Pons (tissue), 1 donor: ENCODE measurements at regions not wholly inside any gene's neighbourhood (a gene's known extent, or its start where the extent isn't known, plus 50 kb on each side); places are given as distances from the start of the nearest gene placed in this dataset.
"Not testable (repeated sequence)": the region's sequence is repeated elsewhere in the genome, so short reads cannot be mapped to it uniquely, and the experiment has no call there.

Experiments used
- DNase-seq: peaks from one replicate; pipeline ENCODE4 v3.0.0-alpha.2; 2016; ENCODE audit warnings: low spot score

DNA sequence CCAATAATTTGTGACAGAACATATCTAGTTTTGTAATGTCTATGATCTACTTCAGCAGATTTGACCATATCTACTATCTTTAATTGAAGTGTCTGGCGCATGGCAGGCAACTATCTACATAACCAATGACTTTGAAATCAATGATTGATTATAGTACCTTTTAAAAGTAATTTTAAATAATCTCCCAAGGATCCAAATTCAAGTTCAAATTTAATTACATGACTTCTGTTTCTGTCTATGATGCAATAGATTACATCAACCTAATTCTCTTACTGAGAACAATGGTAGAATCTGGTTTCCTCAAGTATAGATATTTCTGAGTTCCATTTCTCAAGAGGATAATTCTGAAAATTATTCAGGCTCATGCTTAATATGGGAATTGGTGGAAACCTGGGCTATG, 177.4 kb upstream of the IL15 start:
- no peak for DNase-seq

DNA sequence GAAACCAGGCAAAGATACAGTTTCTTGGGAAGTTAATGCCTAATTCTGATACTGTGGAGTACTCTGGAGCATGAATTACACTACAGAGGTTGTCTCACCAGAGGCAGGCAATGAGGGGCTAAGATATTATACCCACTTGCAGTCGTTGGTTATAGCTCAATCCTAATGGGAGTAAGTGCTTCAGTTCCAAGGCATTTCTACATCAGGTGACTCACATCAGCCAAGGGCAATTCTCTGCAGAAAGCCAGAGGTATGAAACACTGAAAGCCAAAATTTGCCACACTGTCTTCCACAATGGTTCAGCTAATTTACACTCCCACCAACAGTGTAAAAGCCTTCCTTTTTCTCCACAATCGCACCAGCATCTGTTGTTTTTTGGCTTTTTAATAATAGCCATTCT, 174.0 kb upstream of the IL15 start:
- DNase-seq, result no peak

DNA sequence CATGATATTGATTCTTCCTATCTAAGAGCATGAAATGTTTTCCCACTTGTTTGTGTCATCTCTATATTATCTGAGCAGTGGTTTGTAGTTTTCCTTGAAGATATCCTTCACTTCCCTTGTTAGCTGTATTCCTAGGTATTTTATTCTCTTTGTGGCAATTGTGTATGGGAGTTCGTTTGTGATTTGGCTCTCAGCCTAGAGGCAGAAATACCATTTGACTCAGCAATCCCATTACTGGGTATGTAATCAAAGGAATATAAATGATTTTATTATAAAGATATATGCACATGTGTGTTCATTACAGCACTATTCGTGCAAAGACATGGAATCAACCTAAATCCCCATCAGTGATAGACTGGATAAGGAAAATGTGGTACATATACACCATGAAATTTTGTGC, 172.7 kb upstream of the IL15 start:
- no peak for DNase-seq

DNA sequence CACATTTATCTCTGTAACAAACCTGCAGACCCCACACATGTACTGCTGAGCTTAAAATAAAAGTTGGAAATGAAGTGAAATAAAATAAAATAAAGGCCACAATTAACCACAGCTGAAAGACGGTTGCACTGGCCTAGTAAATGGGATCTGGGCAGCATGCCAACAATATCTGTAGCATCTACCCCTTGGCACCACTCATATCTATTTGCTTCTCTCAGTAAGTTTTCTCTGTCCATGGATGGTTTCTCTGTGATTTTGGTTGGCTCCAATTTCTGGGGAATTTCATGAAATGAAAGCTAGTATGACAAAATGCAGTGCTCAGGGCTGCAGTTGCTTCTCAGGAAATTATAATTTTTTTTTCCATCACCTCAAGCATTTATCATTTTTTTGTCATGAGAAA, 172.0 kb upstream of the IL15 start:
- no peak for DNase-seq

DNA sequence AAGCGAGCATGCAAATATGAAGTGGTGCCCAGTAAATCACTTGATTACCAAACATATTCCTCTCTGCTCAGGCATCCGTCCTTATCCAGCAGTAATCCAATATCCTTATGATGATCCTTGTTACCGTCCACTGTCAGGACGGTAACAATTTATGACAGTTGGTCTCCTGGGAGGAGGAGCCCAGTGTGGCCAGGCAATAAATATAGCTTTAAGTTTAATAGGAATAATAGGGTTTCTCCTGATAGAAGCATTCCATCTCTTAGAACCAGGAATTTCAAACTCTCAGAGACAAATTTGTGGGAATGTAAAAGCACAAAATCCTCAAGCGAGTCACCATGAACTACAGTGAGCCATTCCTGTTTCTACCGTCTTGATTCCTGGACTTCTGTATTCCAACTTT, 171.2 kb upstream of the IL15 start:
- no peak for DNase-seq

DNA sequence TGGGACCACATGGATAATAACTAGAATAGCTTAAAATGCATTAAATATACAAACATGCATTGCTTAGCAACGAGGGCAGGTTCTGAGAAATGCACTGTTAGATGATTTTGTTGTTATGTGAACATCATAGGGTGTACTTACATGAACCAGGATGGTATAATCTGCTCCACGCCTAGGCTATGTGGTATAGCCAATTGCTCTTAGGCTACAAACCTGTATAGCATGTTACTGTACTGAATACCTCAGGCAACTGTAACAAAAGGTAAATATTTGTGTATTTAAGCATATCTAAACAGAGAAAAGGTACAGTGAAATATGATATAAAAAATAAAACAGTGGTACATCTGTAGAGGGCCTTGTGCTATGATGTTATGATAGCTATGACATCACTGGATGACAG, 169.2 kb upstream of the IL15 start:
- no peak for DNase-seq

DNA sequence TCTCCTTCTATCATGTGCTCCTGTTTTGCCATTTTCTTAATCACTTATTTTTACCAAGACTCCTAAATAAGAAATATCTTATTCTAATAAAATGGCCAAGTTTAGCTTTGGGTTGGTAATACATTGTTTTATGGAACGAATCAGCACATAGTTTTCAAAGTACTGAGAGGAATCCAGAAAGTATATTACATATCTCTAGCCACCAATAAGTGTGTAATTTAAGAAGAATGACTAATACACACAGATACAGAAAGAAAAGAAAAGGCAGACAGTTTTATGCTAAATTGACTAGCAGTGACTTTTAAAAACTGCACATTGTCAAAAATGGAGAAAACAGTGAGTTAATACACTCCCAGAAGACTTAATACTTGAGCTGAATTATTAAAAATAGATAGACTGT, 167.0 kb upstream of the IL15 start:
- DNase-seq, result no peak

DNA sequence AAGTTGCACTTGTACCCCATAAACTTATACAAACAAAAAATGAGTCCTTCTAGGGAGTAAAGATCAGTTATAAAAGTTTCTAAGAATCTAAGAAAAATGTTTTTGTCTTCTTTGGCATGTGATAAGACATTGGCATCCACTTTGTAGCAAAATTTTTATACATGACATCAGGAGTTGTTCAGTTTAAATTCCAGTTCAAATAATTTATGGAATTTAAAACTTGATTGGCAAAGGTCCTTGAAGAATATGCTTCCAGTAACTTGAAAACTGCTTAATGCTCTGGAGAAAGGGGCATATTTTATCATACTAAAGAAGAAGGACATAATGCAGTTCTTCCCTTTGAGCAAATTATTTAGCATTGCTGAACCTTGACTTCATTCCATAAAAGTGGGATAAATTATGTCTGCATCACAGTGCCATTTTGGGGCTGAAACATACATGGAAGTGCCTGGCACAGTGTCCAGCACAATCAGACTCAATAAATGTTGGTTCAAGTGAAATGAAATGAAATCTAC, 163.3 kb upstream of the IL15 start:
- no peak for DNase-seq

DNA sequence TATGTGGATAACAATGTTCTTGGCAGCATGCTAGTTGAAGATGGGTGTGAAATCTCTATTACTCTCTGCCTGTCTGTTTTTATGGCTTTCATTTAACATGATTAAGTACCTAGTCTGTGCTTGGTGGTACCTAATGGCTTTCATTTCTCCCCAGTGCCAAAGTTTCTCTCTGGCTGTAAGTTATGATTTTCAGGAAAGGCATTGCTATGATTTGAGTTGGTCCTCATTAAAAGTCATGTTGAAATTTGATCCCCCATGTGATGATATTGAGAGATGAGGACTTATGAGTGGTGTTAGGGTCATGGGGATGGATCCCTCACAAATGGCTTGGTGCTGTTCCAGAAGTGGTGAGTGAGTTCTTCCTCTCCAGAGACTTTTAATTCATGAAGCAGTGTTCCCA, 162.4 kb upstream of the IL15 start:
- DNase-seq, result no peak

DNA sequence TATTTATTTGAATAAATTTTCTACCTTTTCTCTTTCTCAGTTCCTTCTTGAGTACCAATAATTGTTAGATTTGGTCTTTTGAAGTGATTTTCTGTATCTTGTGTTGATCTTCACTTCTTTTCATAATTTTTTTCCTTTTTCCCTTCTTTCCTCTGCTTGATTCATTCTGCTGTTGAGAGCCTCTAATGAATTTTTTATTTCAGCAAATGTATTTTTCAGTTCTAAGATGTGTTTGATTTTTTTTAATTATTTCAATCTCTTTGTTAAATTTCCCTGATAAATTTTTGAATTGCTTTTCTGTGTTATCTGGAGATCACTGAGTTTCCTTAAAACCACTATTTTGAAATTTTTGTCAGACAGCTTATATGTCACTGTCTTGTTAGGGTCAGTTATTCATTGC, 155.4 kb upstream of the IL15 start:
- DNase-seq, result no peak

DNA sequence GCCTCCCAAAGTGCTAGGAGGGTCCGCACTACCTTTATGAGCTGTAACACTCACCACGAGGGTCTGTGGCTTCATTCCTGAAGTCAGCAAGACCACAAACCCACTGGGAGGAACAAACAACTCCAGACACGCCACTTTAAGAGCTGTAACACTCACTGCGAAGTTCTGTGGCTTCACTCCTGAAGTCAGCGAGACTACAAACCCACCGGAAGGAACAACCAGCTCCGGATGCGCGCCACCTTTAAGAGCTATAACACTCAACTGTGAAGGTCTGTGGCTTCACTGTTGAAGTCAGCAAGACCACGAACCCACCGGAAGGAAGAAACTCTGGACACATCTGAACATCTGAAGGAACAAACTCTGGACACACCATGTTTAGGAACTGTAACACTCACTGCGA, 152.1 kb upstream of the IL15 start:
- DNase-seq, result not testable (repeated sequence)

DNA sequence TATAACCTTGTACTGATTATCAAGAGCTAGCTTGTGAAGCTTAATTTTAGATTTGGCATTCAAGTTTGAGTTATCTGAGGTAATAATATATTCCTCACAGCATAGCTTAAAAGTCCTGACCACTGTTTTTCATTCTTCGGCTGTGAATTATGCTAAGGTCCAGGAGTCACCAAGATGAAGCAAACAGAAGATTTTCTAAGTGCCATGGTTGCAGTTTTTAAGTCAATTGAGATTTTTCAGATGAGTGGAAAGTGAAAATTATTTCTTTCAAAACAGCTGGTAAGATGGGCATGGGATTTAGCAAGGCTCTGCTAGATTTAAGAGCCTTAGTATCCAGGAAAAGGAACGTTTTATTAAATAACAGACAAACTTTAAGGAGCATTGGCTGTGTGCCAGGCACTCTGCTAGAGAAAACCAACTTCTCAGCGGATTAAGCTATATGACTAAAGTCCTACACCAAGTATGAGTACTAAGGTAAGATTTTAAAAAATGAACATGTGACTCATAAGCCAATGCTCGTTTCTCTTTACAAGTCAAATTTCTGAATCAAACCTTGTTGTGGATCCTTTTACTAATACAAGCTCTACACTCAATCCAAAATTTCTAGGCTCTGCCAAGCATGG, 149.9 kb upstream of the IL15 start:
- DNase-seq, result no peak

DNA sequence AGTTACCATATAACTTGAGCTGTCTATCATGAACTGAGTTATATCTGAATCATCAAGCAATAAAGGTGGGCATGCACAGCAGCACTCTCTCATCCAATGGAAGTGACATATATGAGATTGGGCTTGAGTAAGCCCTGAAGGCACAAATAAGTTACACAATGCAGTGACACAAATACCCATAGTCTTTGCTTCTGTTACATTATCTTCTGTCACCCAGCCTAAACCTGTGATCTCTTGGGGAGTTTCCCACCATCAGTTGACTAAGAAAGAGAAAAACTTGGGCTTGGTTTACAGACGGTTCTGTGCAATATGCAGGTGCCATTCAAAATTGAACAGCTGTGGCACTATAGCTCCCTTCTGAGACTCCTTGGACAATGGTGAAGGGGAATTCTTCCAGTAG, 138.8 kb upstream of the IL15 start:
- DNase-seq, result no peak

DNA sequence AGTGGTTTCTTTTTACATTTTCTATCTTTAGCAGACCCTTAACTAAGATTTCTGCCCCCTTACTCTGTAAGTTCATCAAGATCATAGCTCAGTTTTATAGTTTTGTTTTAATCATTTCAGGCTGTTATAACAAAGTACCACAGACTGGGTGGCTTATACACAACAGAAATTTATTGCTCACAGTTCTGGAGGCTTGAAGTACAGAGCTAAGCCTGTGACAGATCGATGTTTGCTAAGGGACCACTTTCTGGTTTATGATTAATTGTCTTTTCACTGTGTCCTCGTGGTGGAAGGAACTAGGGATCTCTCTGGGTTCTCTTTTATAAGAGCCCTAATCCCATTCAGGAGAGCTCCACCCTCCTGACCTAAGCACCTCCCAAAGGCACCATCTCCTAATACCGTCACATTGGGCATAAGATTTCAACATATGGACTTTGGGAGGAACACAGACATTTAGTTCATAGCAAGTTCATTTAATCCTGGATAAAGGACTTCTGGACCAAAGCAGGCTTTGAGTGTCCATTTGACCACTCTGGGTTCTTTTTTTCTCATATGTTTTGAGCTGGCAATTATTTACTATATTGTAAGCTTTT, 137.0 kb upstream of the IL15 start:
- DNase-seq, result no peak

DNA sequence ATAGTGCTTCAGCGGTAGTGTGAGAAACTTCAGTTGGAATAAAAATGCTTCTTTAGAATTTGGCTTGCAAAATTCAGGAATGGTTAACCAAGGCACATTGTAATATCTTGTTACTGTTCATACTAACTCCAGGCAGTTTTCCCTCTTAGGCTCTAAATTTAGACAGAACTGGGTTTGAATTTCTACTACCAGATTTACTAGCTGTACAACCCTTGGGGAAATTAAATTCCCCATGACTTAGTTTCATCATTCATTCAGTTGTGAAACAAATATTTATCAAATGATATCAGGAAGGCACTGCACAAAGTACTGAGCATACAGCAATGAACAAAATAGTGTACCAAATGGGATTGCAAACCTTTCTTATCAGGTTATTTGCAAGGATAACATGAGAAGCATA, 135.0 kb upstream of the IL15 start:
- no peak for DNase-seq

DNA sequence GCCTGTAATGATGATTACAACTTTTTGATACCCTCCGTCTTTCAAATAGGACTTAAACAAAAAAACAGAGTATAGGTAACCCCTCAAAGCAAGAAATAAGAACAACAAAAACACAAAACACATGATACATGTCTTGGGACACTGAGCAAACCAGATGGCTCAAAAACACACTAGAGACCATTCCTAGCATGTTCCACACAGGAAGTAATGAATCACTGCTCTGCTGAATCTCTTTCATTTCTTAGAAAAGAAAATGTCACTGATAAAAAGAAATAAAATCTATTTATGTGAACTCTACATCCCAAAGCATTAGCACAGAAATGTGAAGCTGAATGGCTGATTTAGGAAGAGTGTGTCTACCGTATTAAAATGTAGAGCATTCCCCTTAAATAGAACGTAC, 134.5 kb upstream of the IL15 start:
- DNase-seq, result no peak

DNA sequence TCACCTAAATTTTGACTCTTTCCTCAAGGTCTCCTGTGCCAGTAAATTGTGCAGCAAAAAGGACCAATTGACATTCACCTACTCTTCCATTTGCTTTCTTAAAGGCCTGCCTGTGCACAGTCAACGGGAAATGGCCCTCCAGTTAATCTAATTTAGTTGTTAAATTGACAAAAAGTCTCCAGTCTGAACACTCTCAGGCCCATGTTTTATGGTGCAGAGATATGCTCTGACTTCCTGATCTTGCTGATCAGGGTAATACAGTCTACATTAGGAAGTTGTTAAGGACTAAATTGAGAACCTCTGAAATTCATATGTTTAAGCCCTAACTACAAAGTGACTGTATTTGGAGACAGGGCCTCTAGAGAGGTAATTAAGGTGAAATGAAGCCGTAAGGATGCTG, 133.6 kb upstream of the IL15 start:
- no peak for DNase-seq

DNA sequence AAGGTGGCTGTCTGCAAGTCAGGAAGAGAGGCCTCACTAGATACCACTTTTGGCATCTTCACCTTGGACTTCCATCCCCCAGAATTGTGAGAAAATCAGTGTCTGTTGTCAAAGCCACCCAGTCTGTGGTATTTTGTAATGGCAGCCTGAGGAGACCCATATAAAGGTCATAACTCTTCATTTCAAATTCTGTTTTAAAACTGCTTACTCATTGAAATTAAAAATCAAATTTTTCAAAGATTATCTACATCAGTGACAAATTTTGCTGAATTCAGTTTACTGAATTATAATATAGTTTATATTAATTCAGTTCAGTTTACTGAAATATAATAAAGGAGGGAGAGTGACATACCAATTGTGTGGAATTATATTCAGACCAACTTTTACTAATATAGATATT, 133.1 kb upstream of the IL15 start:
- DNase-seq, result no peak

DNA sequence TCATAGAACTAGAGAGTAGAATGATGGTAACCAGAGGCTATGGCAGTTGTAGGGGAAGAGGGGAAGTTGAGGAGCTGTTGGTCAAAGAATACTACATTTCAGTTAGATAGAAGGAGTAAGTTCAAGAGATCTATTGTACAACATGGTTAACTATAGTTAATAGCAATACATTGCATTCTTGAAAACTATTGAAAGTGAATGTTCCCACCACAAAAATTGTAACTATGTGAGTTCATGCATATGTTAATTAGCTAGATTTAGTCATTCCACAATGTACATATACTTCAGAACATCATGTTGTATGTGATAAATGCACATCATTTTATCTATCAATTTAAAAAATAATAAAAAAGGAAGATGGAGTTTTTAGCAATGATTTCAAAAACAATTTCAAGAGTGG, 125.3 kb upstream of the IL15 start:
- no peak for DNase-seq

DNA sequence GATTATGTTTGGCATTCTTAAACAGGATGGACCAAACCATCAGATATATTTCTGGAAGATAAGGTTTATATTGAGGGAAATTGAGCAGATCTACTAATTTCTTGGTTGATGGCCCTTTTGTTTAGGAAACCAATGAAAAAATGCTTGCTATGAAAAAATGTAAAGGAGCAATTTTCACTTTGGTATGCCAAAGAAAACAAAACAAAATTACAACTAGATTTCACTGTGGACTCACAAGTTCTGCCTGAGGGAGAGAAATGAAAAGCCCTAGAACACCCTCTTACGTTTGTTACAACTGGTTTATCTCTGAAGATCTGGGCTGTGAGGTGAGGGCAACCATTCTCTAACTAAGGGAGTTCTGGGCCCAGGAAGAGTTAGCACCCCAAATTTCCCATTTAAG, 122.5 kb upstream of the IL15 start:
- no peak for DNase-seq

DNA sequence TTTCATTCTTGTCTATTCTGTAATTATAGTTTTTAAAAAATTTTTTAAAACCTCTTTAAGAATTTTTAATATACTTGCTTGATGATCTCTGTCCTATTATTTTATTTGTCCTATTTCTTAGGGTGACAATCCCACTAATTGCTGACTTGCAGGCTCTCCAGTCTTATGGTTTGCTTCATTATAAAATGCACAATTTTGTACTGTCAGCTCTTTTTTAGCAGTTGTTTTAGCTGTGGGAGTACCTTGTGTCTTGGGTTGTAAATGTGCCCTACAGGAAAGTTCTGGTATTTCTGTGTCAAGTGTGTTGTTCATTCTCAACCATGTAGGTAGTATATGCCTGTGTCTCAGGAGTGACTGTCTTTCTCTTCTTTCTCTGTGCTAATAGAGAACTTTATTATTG, 118.2 kb upstream of the IL15 start:
- no peak for DNase-seq

DNA sequence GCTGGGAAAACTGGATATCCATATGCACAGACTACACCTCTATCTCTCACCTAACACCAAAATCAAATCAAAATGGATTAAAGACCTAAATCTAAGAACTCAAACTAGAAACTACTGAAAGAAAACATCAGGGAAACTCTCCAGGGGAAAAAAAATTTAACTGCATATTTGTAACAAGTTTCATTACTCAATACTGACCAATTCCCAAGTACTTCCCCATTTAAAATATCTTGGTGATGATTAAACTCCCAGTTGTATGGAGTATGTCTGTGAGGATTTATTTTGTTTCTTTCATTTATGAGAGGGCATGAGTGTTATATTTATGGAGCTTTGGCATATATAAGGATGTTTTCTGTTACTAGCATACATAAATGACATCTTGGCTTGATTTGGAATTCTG, 112.3 kb upstream of the IL15 start:
- no peak for DNase-seq

DNA sequence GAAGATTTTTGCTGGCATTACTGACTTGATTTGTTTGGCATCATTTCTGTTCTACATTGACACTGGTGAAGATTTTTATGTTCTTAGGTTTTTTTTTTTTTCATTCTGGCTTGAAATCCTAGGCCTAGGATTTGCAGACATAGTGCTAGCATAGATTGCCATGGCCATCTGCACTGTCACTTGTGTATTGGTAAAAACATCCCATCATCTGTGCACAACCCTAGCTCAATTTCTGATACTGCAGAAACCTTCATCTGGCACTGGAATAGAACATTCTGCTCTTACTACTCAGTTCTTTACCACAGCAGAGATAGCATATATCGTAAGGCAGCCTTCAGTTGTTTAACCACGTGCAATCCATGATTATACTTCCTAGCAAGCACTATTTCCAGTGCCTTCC, 111.5 kb upstream of the IL15 start:
- DNase-seq, result no peak

DNA sequence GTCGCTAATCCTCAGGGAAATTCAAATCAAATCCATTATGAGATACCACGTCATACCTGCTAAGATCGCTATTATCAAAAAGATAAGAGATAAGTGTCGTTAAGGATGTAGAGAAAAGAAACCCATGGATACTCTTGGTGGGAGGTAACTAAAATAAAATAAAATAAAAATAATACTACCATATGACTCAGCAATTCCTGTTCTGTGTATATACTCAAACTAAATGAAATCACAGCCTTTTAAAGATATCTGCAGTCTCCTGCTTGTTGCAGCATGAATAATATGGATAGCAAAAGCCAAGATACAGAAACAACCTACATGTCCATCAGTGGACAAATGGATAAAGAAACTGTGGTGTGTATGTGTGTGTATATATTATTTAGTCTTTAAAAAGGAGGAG, 105.8 kb upstream of the IL15 start:
- DNase-seq, result no peak
